Osteocyte (in vitro differentiated cells): ENCODE measurements at regions not wholly inside any gene's neighbourhood (a gene's known extent, or its start where the extent isn't known, plus 50 kb on each side); places are given as distances from the start of the nearest gene placed in this dataset.
A peak's percentile ranks its signal among the peaks of the same experiment; 100 is the strongest.

Experiments
- DNase-seq: peaks from one replicate; pipeline ENCODE4 v3.0.0; 2021; ENCODE audit warnings: mixed read lengths; ENCODE audit not compliant: unreplicated experiment; ENCODE audit errors: extremely low spot score
- H3K27ac Mint-ChIP-seq: one replicate; pipeline ENCODE4 v1.8.0; 2021; ENCODE audit warnings: mild to moderate bottlenecking, mixed read lengths; ENCODE audit not compliant: unreplicated experiment
- H3K27me3 Mint-ChIP-seq: one replicate; pipeline ENCODE4 v1.8.0; 2021; ENCODE audit warnings: mixed read lengths; ENCODE audit not compliant: unreplicated experiment
- H3K36me3 Mint-ChIP-seq: one replicate; pipeline ENCODE4 v1.8.0; 2021; ENCODE audit warnings: mixed read lengths; ENCODE audit not compliant: unreplicated experiment
- H3K4me1 Mint-ChIP-seq: one replicate; pipeline ENCODE4 v1.8.0; 2021; ENCODE audit warnings: mixed read lengths; ENCODE audit not compliant: unreplicated experiment
- H3K4me3 Mint-ChIP-seq: one replicate; pipeline ENCODE4 v1.8.0; 2021; ENCODE audit warnings: mild to moderate bottlenecking, moderate library complexity, mixed read lengths; ENCODE audit not compliant: unreplicated experiment
- H3K9me3 Mint-ChIP-seq: one replicate; pipeline ENCODE4 v1.8.0; 2021; ENCODE audit warnings: mixed read lengths; ENCODE audit not compliant: unreplicated experiment
- TF ChIP-seq, protein P1 (sequence below): fragments of 200-600 bp; sonication (generic); IDR thresholded peaks from 2 replicates; pipeline ENCODE4 v1.5.0; 2021; ENCODE audit warnings: antibody characterized with exemption, mild to moderate bottlenecking, moderate library complexity

DNA sequence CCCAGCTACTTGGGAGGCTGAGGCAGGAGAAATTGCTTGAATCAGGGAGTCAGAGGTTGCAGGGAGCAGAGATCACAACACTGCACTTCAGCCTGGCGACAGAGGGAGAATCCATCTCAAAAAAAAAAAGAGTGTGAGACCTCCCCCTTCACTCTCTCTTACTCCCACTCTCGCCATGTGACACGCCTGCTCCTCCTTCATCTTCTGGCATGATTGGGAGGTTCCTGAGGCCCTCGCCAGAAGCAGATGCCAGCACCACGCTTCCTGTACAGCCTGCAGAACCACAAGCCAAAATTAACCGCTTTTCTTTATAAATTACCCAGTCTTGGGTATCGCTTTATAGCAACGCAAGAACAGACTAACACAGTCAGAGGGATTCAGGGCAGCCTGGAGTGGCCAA, 66.3 kb upstream of the CREB1 start:
- Mint-ChIP-seq H3K9me3 (no peaks in the 10 kb centered on the region), H3K36me3 (no peaks in the 10 kb centered on the region), H3K4me3 (no peak overlapping the region), H3K4me1 (peaks cover 15% of the 10 kb centered on the region), H3K27ac (no peak overlapping the region), H3K27me3 (no peaks in the 10 kb centered on the region)
- TF ChIP-seq, protein P1, sequence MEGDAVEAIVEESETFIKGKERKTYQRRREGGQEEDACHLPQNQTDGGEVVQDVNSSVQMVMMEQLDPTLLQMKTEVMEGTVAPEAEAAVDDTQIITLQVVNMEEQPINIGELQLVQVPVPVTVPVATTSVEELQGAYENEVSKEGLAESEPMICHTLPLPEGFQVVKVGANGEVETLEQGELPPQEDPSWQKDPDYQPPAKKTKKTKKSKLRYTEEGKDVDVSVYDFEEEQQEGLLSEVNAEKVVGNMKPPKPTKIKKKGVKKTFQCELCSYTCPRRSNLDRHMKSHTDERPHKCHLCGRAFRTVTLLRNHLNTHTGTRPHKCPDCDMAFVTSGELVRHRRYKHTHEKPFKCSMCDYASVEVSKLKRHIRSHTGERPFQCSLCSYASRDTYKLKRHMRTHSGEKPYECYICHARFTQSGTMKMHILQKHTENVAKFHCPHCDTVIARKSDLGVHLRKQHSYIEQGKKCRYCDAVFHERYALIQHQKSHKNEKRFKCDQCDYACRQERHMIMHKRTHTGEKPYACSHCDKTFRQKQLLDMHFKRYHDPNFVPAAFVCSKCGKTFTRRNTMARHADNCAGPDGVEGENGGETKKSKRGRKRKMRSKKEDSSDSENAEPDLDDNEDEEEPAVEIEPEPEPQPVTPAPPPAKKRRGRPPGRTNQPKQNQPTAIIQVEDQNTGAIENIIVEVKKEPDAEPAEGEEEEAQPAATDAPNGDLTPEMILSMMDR, result no peak
- DNase-seq, result no peak

DNA sequence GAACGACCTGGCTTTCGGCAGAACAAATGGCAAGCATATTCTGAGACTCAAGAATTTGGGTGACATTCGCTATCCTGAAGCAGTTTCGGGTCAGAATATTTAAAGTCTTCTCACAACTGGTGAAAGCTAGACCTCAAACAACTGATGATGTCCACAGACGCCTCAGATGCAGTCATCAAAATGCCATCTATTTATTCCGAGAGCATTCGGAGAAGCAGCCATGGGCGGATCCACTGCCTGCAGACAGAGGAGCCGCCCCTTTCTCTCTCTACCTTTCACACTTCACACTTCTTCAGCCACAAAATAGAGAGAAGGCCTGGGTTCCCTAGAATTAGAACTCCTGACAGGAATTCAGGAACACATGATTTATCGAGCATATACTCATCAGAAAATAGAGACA, 65.8 kb upstream of the CREB1 start:
- no peak overlapping the region for H3K27ac Mint-ChIP-seq
- no peaks in the 10 kb centered on the region for H3K36me3 Mint-ChIP-seq
- TF ChIP-seq, protein P1, result no peak
- H3K27me3 Mint-ChIP-seq, result no peaks in the 10 kb centered on the region
- peaks cover 15% of the 10 kb centered on the region for H3K4me1 Mint-ChIP-seq
- no peak for DNase-seq
- H3K4me3 Mint-ChIP-seq, result no peak overlapping the region
- H3K9me3 Mint-ChIP-seq, result no peaks in the 10 kb centered on the region

DNA sequence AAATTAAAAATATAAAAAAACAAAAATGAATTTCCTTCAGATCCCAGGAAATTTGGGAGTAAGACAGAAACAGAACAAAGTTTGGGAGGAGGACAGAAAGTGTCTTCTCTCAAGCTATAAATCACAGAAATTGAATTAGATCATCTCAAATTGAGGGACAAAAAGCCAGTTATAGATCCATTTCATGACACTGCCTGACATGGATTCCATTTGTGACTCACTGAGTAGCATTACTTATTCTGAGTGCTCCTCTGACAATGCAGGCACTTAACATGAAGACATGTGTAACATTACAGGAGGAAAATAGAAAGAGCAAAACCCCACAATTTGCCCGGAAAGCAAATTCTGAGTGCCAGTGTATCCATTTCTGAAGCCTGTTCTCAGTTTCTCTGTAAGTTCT, 63.9 kb upstream of the CREB1 start:
- no peak for DNase-seq
- no peak overlapping the region for H3K4me3 Mint-ChIP-seq
- H3K27ac Mint-ChIP-seq, result no peak overlapping the region
- no peaks in the 10 kb centered on the region for H3K27me3 Mint-ChIP-seq
- TF ChIP-seq, protein P1, result no peak
- peaks cover 15% of the 10 kb centered on the region for H3K4me1 Mint-ChIP-seq
- no peaks in the 10 kb centered on the region for H3K36me3 Mint-ChIP-seq
- H3K9me3 Mint-ChIP-seq, result no peaks in the 10 kb centered on the region

DNA sequence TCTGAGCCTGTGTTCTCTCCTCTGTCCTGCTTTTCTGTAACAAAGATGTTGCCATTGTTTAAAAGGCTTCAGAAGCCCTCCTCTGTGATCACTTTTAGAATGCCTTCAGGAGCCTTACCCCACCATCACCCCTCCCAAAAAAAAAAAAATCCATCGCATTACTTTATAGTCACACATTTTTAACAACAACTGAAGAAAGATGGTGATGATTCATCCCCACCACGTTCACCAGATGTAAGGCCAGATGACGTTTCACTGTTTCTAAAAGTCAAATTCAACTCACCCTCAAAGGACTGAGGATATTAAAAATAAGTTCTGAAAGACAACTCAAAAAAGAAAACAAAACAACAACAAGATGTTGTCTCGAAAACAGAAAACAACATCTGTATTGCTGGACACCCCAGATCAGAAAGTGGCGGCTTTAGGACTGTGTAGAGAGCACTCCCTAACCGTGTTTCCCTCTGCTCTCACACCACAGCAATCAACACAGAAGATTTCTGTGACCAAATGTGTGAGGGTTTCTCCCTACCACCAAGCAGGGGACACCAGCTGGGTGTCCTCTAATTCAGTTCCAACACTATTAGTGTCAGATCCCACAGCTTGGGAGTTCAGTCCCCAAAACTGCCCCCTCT, 61.9 kb upstream of the CREB1 start:
- TF ChIP-seq, protein P1, result no peak
- Mint-ChIP-seq H3K4me3 (no peak overlapping the region), H3K9me3 (no peaks in the 10 kb centered on the region), H3K27me3 (no peaks in the 10 kb centered on the region), H3K4me1 (peaks cover 20% of the 10 kb centered on the region), H3K36me3 (no peaks in the 10 kb centered on the region), H3K27ac (peak overlapping the region; percentile 39)
- DNase-seq, result no peak

DNA sequence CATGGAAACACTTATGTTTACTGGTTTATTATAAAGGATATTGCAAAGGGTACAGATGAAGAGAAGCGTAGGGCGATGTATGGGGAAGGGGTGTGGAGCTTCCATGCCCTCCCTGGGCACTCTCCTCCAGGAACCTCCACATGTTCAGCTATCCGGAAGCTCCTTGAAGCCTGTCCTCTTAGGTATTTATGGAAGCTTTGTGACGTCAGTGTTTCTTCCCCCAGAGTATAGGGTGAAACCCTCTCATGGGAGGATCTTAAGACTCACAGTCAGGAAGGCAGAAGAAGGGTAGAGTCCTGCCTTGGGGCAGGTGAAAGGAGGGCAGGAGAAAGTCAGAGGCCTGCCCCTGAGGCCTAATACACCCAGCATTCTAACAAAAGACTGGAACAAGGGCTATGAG, 61.3 kb upstream of the CREB1 start:
- Mint-ChIP-seq H3K36me3 (no peaks in the 10 kb centered on the region), H3K9me3 (no peaks in the 10 kb centered on the region), H3K27me3 (no peaks in the 10 kb centered on the region), H3K4me1 (peaks cover 25% of the 10 kb centered on the region), H3K27ac (no peak overlapping the region), H3K4me3 (no peak overlapping the region)
- TF ChIP-seq, protein P1, result no peak
- DNase-seq, result no peak
